ENCODE measurements at regions not wholly inside any gene's neighbourhood (a gene's known extent, or its start where the extent isn't known, plus 50 kb on each side); places are given as distances from the start of the nearest gene placed in this dataset.
"Not testable (repeated sequence)": the region's sequence is repeated elsewhere in the genome, so short reads cannot be mapped to it uniquely, and the experiment has no call there.

- intact Hi-C loops (cut with micrococcal nuclease): loop anchor here (5.0 kb wide), 1 partner anchor 1762 kb away; no protein-coding TSS in a partner anchor
These were observed 91.3 kb upstream of the WDR44 start for GRCh38 chrX:118254611-118255010.

- intact Hi-C loops (cut with micrococcal nuclease): no loop called here
These were observed 90.0 kb upstream of the WDR44 start for GRCh38 chrX:118255921-118256320.

GRCh38 chrX:118257781-118258180 is 88.1 kb upstream of the WDR44 start:
- intact Hi-C loops (cut with micrococcal nuclease): no loop called here

GRCh38 chrX:118259213-118259612 is 86.7 kb upstream of the WDR44 start:
- intact Hi-C loops (cut with micrococcal nuclease): no loop called here

GRCh38 chrX:118261151-118261550 is 84.8 kb upstream of the WDR44 start:
- intact Hi-C loops (cut with micrococcal nuclease): no loop called here

GRCh38 chrX:118271775-118272174 is 74.1 kb upstream of the WDR44 start:
- intact Hi-C loops (cut with micrococcal nuclease): no loop called here

GRCh38 chrX:118272242-118272641 is 73.7 kb upstream of the WDR44 start:
- intact Hi-C loops (cut with micrococcal nuclease): no loop called here

GRCh38 chrX:118286066-118286762 is 59.7 kb upstream of the WDR44 start:
- intact Hi-C loops (cut with micrococcal nuclease): no loop called here

- intact Hi-C loops (cut with micrococcal nuclease): not testable (repeated sequence)
These were observed 50.1 kb upstream of the WDR44 start for GRCh38 chrX:118295818-118296217.
